K562 (cell line): ENCODE measurements at regions not wholly inside any gene's neighbourhood (a gene's known extent, or its start where the extent isn't known, plus 50 kb on each side); places are given as distances from the start of the nearest gene placed in this dataset.

Experiments
- CHD4 ChIP-seq: fragments of 200-600 bp; sonication (generic); IDR thresholded peaks from 3 replicates; pipeline ENCODE4 v1.6.1; 2012; ENCODE audit warnings: low read depth, mild to moderate bottlenecking, mixed read lengths, low read length, inconsistent platforms; ENCODE audit not compliant: insufficient read depth, insufficient replicate concordance, poor library complexity, severe bottlenecking
- DMBX1 ChIP-seq: fragments of 250-450 bp; sonication (Bioruptor Pico); IDR thresholded peaks from 2 replicates; pipeline ENCODE4 v1.8.0; 2022; ENCODE audit warnings: inconsistent platforms, mild to moderate bottlenecking, moderate library complexity, borderline replicate concordance
- HMGN3 ChIP-seq: IDR thresholded peaks from 2 replicates; pipeline ENCODE4 v1.6.1; 2011; ENCODE audit warnings: borderline replicate concordance, low read depth, mild to moderate bottlenecking, mixed read lengths, low read length; ENCODE audit not compliant: insufficient read length; ENCODE audit errors: extremely low read depth
- KAT7 ChIP-seq: sonication (generic); formaldehyde crosslinking; IDR thresholded peaks from 2 replicates; pipeline ENCODE4 v1.8.0; 2022; ENCODE audit warnings: missing genetic modification reagents, mild to moderate bottlenecking, borderline replicate concordance
- PBX2 ChIP-seq, 2 experiments: IDR thresholded peaks in 1 of 2; conservative IDR thresholded peaks in 1 of 2; 2 replicates each; pipeline ENCODE4 v1.6.1; 2016; ENCODE audit warnings: low read depth in 2 of 2, mild to moderate bottlenecking in 1 of 2, missing compliant biosample characterization in 1 of 2, missing genetic modification characterization in 1 of 2, moderate library complexity in 1 of 2
- RFX1 ChIP-seq: fragments of 450-650 bp; IDR thresholded peaks from 2 replicates; pipeline ENCODE4 v1.6.1; 2016; ENCODE audit warnings: mild to moderate bottlenecking, moderate library complexity
- SMAD3 ChIP-seq: fragments of 450-650 bp; formaldehyde crosslinking; conservative IDR thresholded peaks from 2 replicates; pipeline ENCODE4 v1.4.0; 2020; ENCODE audit warnings: mild to moderate bottlenecking
- TAF15 ChIP-seq: fragments of 200-400 bp; formaldehyde crosslinking; IDR thresholded peaks from 2 replicates; pipeline ENCODE4 v1.6.1; 2017; ENCODE audit warnings: mild to moderate bottlenecking, low read depth, low read length, moderate library complexity
- TEAD2 ChIP-seq: fragments of 450-650 bp; IDR thresholded peaks from 2 replicates; pipeline ENCODE4 v1.6.1; 2016; ENCODE audit warnings: missing genetic modification characterization, control low read depth, missing compliant biosample characterization
- XRCC3 ChIP-seq: fragments of 450-650 bp; IDR thresholded peaks from 2 replicates; pipeline ENCODE4 v1.6.1; 2017; ENCODE audit warnings: mild to moderate bottlenecking, moderate library complexity
- ZBTB7A ChIP-seq: IDR thresholded peaks from 2 replicates; pipeline ENCODE4 v1.6.1; 2011; ENCODE audit warnings: low read depth, mild to moderate bottlenecking, low read length, moderate library complexity, borderline replicate concordance; ENCODE audit not compliant: control insufficient read depth
- ZNF41 ChIP-seq: fragments of 250-450 bp; sonication (Bioruptor Pico); conservative IDR thresholded peaks from 2 replicates; pipeline ENCODE4 v1.4.0; 2020; ENCODE audit warnings: mild to moderate bottlenecking
- ZNF609 ChIP-seq: sonication (generic); formaldehyde crosslinking; IDR thresholded peaks from 2 replicates; pipeline ENCODE4 v1.8.1; 2023; ENCODE audit warnings: missing genetic modification reagents, mild to moderate bottlenecking, borderline replicate concordance

GRCh38 chr13:80548915-80549314 is 208.0 kb upstream of the SPRY2 start (continued):
- no peak for TF ChIP-seq PBX2 (CRISPR knock-in tag; IDR thresholded peaks at IDR 0.05; ENCODE audit: low read depth)
- no peak for TF ChIP-seq PBX2 (tag; conservative IDR thresholded peaks at IDR 0.05; ENCODE audit: low read depth)
- no peak for TF ChIP-seq KAT7
- TF ChIP-seq ZNF609 (CRISPR knock-in tag) = no peak
- TF ChIP-seq TAF15 = no peak
- no peak for TF ChIP-seq HMGN3
- TF ChIP-seq DMBX1 (CRISPR knock-in tag) = no peak
- no peak for TF ChIP-seq CHD4
- TF ChIP-seq TEAD2 (tag) = no peak
- no peak for TF ChIP-seq XRCC3
- TF ChIP-seq ZBTB7A = no peak
- no peak for TF ChIP-seq RFX1
- TF ChIP-seq SMAD3 (CRISPR knock-in tag) = no peak
- no peak for TF ChIP-seq ZNF41 (CRISPR knock-in tag)
